SU-DHL-6 (cell line): ENCODE measurements at regions not wholly inside any gene's neighbourhood (a gene's known extent, or its start where the extent isn't known, plus 50 kb on each side); places are given as distances from the start of the nearest gene placed in this dataset.

Experiments
- H2AFZ ChIP-seq: fragments of 200-600 bp; sonication (generic); 2 replicates; pipeline ENCODE4 v1.6.1; 2014; ENCODE audit warnings: low read depth, mild to moderate bottlenecking, moderate library complexity, mixed read lengths, antibody characterized with exemption, low read length; ENCODE audit not compliant: severe bottlenecking
- H3F3A ChIP-seq: fragments of 200-600 bp; shearing (Covaris generic); 2 replicates; pipeline ENCODE4 v1.6.0; 2016; ENCODE audit warnings: antibody characterized with exemption, mild to moderate bottlenecking; ENCODE audit not compliant: insufficient read depth
- H3K27ac ChIP-seq: fragments of 200-600 bp; sonication (generic); 2 replicates; pipeline ENCODE4 v1.5.1; 2016; ENCODE audit warnings: low read depth, mild to moderate bottlenecking, low read length, moderate library complexity, mixed read lengths
- H3K27me3 ChIP-seq: fragments of 200-600 bp; sonication (generic), shearing (Covaris generic); 2 replicates; pipeline ENCODE4 v1.6.0; 2014; ENCODE audit warnings: mild to moderate bottlenecking, low read length
- H3K36me3 ChIP-seq: fragments of 200-600 bp; sonication (generic); 2 replicates; pipeline ENCODE4 v1.6.1; 2014; ENCODE audit warnings: mild to moderate bottlenecking, low read length, mixed read lengths
- H3K4me2 ChIP-seq: fragments of 300-600, 200-600 bp; shearing (Covaris generic), sonication (generic); 2 replicates; pipeline ENCODE4 v1.6.0; 2014; ENCODE audit warnings: low read length, low read depth, mild to moderate bottlenecking; ENCODE audit not compliant: poor library complexity, severe bottlenecking
- H3K4me3 ChIP-seq: fragments of 200-600 bp; sonication (generic); 2 replicates; pipeline ENCODE4 v1.5.1; 2014; ENCODE audit warnings: antibody characterized with exemption, low read length, mild to moderate bottlenecking, mixed read lengths; ENCODE audit not compliant: insufficient read depth, poor library complexity, severe bottlenecking
- H3K79me2 ChIP-seq: fragments of 200-600 bp; sonication (generic); 2 replicates; pipeline ENCODE4 v1.6.1; 2014; ENCODE audit warnings: mild to moderate bottlenecking, low read length, moderate library complexity; ENCODE audit not compliant: insufficient read depth
- H3K9ac ChIP-seq: fragments of 200-600 bp; sonication (generic); 2 replicates; pipeline ENCODE4 v1.7.0; 2014; ENCODE audit warnings: mild to moderate bottlenecking, low read length
- H3K9me2 ChIP-seq: fragments of 200-600 bp; sonication (generic); replicated peaks from 2 replicates; pipeline ENCODE4 v1.6.1; 2014; ENCODE audit warnings: low read length; ENCODE audit not compliant: insufficient read depth
- H3K9me3 ChIP-seq: fragments of 200-600 bp; sonication (generic); 2 replicates; pipeline ENCODE4 v1.6.1; 2014; ENCODE audit warnings: low read length, mixed read lengths; ENCODE audit not compliant: insufficient read depth
- H4K20me1 ChIP-seq: fragments of 200-600 bp; sonication (generic); 2 replicates; pipeline ENCODE4 v1.6.1; 2014; ENCODE audit warnings: low read depth, mild to moderate bottlenecking, antibody characterized with exemption, low read length, moderate library complexity, mixed read lengths
- CTCF ChIP-seq: fragments of 200-600 bp; sonication (generic); IDR thresholded peaks from one replicate; pipeline ENCODE4 v1.5.1; 2017; ENCODE audit warnings: antibody characterized with exemption, mild to moderate bottlenecking, low read length, moderate library complexity; ENCODE audit not compliant: insufficient read depth, poor library complexity, severe bottlenecking
- EZH2phosphoT487 ChIP-seq: fragments of 200-600 bp; sonication (generic), shearing (Covaris generic); conservative IDR thresholded peaks from 2 replicates; pipeline ENCODE4 v1.6.1; 2018; ENCODE audit warnings: mild to moderate bottlenecking, antibody characterized with exemption, low read length, moderate library complexity, mixed read lengths

GRCh38 chr6:79842376-79843040, 104.8 kb downstream of the ELOVL4 start:
- no peak overlapping the region for H3K4me2 ChIP-seq

GRCh38 chr6:79841577-79842375, 105.6 kb downstream of the ELOVL4 start:
- Histone ChIP-seq H3K4me2 (no peak overlapping the region), H3K9me3 (no peaks in the 10 kb centered on the region), H3F3A (no peaks in the 10 kb centered on the region), H3K79me2 (no peaks in the 10 kb centered on the region), H4K20me1 (no peaks in the 10 kb centered on the region), H3K9me2 (no peaks in the 10 kb centered on the region), H2AFZ (no peak overlapping the region), H3K4me3 (no peak overlapping the region), H3K36me3 (no peaks in the 10 kb centered on the region), H3K27me3 (no peaks in the 10 kb centered on the region), H3K9ac (no peak overlapping the region), H3K27ac (no peak overlapping the region)
- TF ChIP-seq CTCF (no peak), EZH2phosphoT487 (no peak)

More at GRCh38 chr6:79842376-79843040, 104.8 kb downstream of the ELOVL4 start:
- Histone ChIP-seq H3K27ac (no peak overlapping the region), H3K79me2 (no peaks in the 10 kb centered on the region), H3K27me3 (no peaks in the 10 kb centered on the region), H3F3A (no peaks in the 10 kb centered on the region), H3K9ac (no peak overlapping the region), H3K9me2 (no peaks in the 10 kb centered on the region), H3K36me3 (no peaks in the 10 kb centered on the region), H2AFZ (no peak overlapping the region), H3K9me3 (no peaks in the 10 kb centered on the region), H3K4me3 (no peak overlapping the region), H4K20me1 (no peaks in the 10 kb centered on the region)
- no peak for TF ChIP-seq CTCF
- no peak for TF ChIP-seq EZH2phosphoT487

GRCh38 chr6:79838851-79839250, 108.5 kb downstream of the ELOVL4 start:
- H3K36me3 ChIP-seq = no peaks in the 10 kb centered on the region
- H2AFZ ChIP-seq = no peak overlapping the region
- H3F3A ChIP-seq = no peaks in the 10 kb centered on the region
- no peaks in the 10 kb centered on the region for H3K9me3 ChIP-seq
- no peak overlapping the region for H3K9ac ChIP-seq
- no peaks in the 10 kb centered on the region for H3K27me3 ChIP-seq
- H3K4me2 ChIP-seq = no peak overlapping the region
- TF ChIP-seq EZH2phosphoT487 (no peak), CTCF (no peak)
- no peak overlapping the region for H3K4me3 ChIP-seq
- no peak overlapping the region for H3K27ac ChIP-seq
- H4K20me1 ChIP-seq = no peaks in the 10 kb centered on the region
- no peaks in the 10 kb centered on the region for H3K9me2 ChIP-seq
- no peaks in the 10 kb centered on the region for H3K79me2 ChIP-seq
